CD4-positive, alpha-beta T cell (primary cell): ENCODE measurements at regions not wholly inside any gene's neighbourhood (a gene's known extent, or its start where the extent isn't known, plus 50 kb on each side); places are given as distances from the start of the nearest gene placed in this dataset.

Source experiments
- ATAC-seq: fragments of 200-7000 bp; cut with Tn5 transposase; one replicate; pipeline ENCODE4 v1.10.0; 2022; ENCODE audit warnings: mild to moderate bottlenecking; ENCODE audit not compliant: poor library complexity
- CTCF ChIA-PET: fragments of 350-600 bp; sonication (Branson Sonifier 250); formaldehyde crosslinking; loops from one replicate; lab custom pipeline; 2021; ENCODE audit warnings: antibody characterized with exemption, inconsistent platforms; lab: Charles Lee
- POLR2A ChIA-PET: fragments of 350-600 bp; sonication (Branson Sonifier 250); formaldehyde crosslinking; loops from one replicate; lab custom pipeline; 2021; ENCODE audit warnings: antibody characterized with exemption, inconsistent platforms; lab: Charles Lee
- DNase-seq, 14 experiments: peaks; one replicate each; pipeline ENCODE4 v3.0.0-alpha.2; 2013 to 2020; ENCODE audit warnings: mixed read lengths in 2 of 14
- H3K27ac ChIP-seq, 2 donors: one replicate each; pipeline versions ENCODE4 v1.5.1 to v1.7.0; 2013; ENCODE audit warnings: low read length in 2 of 2, low read depth in 1 of 2, mild to moderate bottlenecking in 1 of 2
- H3K27me3 ChIP-seq, 2 experiments: 1 replicate in 1 of 2; 2 replicates in 1 of 2; pipeline versions ENCODE4 v1.6.1 to v1.7.0; 2013; ENCODE audit warnings: low read length in 2 of 2, control low read depth in 1 of 2, mild to moderate bottlenecking in 1 of 2, moderate library complexity in 1 of 2; ENCODE audit not compliant: insufficient read depth in 2 of 2, control insufficient read depth in 1 of 2
- H3K36me3 ChIP-seq: one replicate; pipeline ENCODE4 v1.6.1; 2013; ENCODE audit warnings: low read length, control low read depth; ENCODE audit not compliant: insufficient read depth
- H3K4me1 ChIP-seq: one replicate; pipeline ENCODE4 v1.6.1; 2013; ENCODE audit warnings: low read length, control low read depth; ENCODE audit not compliant: insufficient read depth
- H3K4me3 ChIP-seq: one replicate; pipeline ENCODE4 v1.5.1; 2013; ENCODE audit warnings: mild to moderate bottlenecking, low read length, moderate library complexity
- H3K9me3 ChIP-seq, 2 experiments: 1 replicate in 1 of 2; 2 replicates in 1 of 2; pipeline versions ENCODE4 v1.6.1 to v1.7.0; 2013; ENCODE audit warnings: low read length in 2 of 2, mild to moderate bottlenecking in 2 of 2, control low read depth in 1 of 2, moderate library complexity in 1 of 2; ENCODE audit not compliant: control insufficient read depth in 1 of 2, insufficient read depth in 1 of 2
- H3K27ac Mint-ChIP-seq: one replicate; pipeline ENCODE4 v1.8.0; 2020; ENCODE audit warnings: mixed read lengths
- H3K27me3 Mint-ChIP-seq: one replicate; pipeline ENCODE4 v1.8.0; 2021; ENCODE audit warnings: mixed read lengths
- H3K36me3 Mint-ChIP-seq: one replicate; pipeline ENCODE4 v1.8.0; 2021; ENCODE audit warnings: low read depth, mixed read lengths
- H3K4me1 Mint-ChIP-seq: one replicate; pipeline ENCODE4 v1.8.0; 2021; ENCODE audit warnings: low read depth, mixed read lengths
- H3K4me3 Mint-ChIP-seq: one replicate; pipeline ENCODE4 v1.8.0; 2020; ENCODE audit warnings: mild to moderate bottlenecking, mixed read lengths
- H3K9me3 Mint-ChIP-seq: one replicate; pipeline ENCODE4 v1.8.0; 2020; ENCODE audit warnings: mixed read lengths
- CTCF ChIP-seq: fragments of 200-600 bp; IDR thresholded peaks from one replicate; pipeline ENCODE4 v1.8.0; 2022; ENCODE audit warnings: antibody characterized with exemption, mild to moderate bottlenecking
- intact Hi-C, 2 experiments: fragments of 100-400 bp; cut with DNase I in 1 of 2; cut with micrococcal nuclease in 1 of 2; formaldehyde crosslinking; loops; one replicate each; pipeline versions ENCODE4 v1.15.1 to v1.9.0; 2023 to 2025; cut with DNase I, micrococcal nuclease

- Histone ChIP-seq H3K9me3 (peaks cover 0 to 15% of the 10 kb centered on the region in 2 experiments), H3K36me3 (no peaks in the 10 kb centered on the region), H3K27me3 (peaks cover 0 to 3% of the 10 kb centered on the region in 2 experiments), H3K27ac (no peak overlapping the region), H3K4me1 (no peaks in the 10 kb centered on the region), H3K4me3 (no peak overlapping the region)
- ChIA-PET CTCF (no interaction called here), POLR2A (no interaction called here)
- H3K27ac Mint-ChIP-seq = no peak overlapping the region
- ATAC-seq (no peak), DNase-seq (no peak)
- no peaks in the 10 kb centered on the region for H3K4me1 Mint-ChIP-seq
- H3K9me3 Mint-ChIP-seq = peaks cover 2% of the 10 kb centered on the region
- no peak for TF ChIP-seq CTCF
- H3K36me3 Mint-ChIP-seq = no peaks in the 10 kb centered on the region
- intact Hi-C loops = no loop called here
- H3K4me3 Mint-ChIP-seq = no peak overlapping the region
- H3K27me3 Mint-ChIP-seq = peaks cover 6% of the 10 kb centered on the region
Observed at GRCh38 chr16:55179411-55179810, 144.6 kb upstream of the IRX6 start.

- Histone ChIP-seq H3K27ac (no peak overlapping the region), H3K27me3 (peaks cover 0 to 3% of the 10 kb centered on the region in 2 experiments), H3K4me3 (no peak overlapping the region), H3K4me1 (no peaks in the 10 kb centered on the region), H3K9me3 (peaks cover 0 to 12% of the 10 kb centered on the region in 2 experiments), H3K36me3 (no peaks in the 10 kb centered on the region)
- peaks cover 2% of the 10 kb centered on the region for H3K9me3 Mint-ChIP-seq
- DNase-seq (no peak), ATAC-seq (no peak)
- H3K27me3 Mint-ChIP-seq = peaks cover 6% of the 10 kb centered on the region
- no peaks in the 10 kb centered on the region for H3K36me3 Mint-ChIP-seq
- ChIA-PET POLR2A (no interaction called here), CTCF (no interaction called here)
- no peak overlapping the region for H3K4me3 Mint-ChIP-seq
- intact Hi-C loops = no loop called here
- no peak for TF ChIP-seq CTCF
- no peak overlapping the region for H3K27ac Mint-ChIP-seq
- H3K4me1 Mint-ChIP-seq = no peaks in the 10 kb centered on the region
Observed at GRCh38 chr16:55179852-55180585, 144.0 kb upstream of the IRX6 start.

- intact Hi-C loops = no loop called here
- POLR2A ChIA-PET = no interaction called here
- H3K4me1 Mint-ChIP-seq = no peaks in the 10 kb centered on the region
Observed at GRCh38 chr16:55184052-55184451, 140.0 kb upstream of the IRX6 start.

More at GRCh38 chr16:55184052-55184451, 140.0 kb upstream of the IRX6 start:
- Mint-ChIP-seq H3K27me3 (peaks cover 14% of the 10 kb centered on the region), H3K9me3 (no peaks in the 10 kb centered on the region), H3K36me3 (no peaks in the 10 kb centered on the region), H3K4me3 (no peak overlapping the region), H3K27ac (no peak overlapping the region)
- H3K9me3 ChIP-seq = peaks cover 0 to 4% of the 10 kb centered on the region in 2 experiments
- H3K27ac ChIP-seq = no peak overlapping the region
- H3K4me3 ChIP-seq = no peak overlapping the region
- no peak for DNase-seq
- H3K36me3 ChIP-seq = no peaks in the 10 kb centered on the region
- CTCF ChIA-PET = no interaction called here
- ATAC-seq = no peak
- H3K4me1 ChIP-seq = no peaks in the 10 kb centered on the region
- TF ChIP-seq CTCF = no peak
- H3K27me3 ChIP-seq = peaks cover 0 to 3% of the 10 kb centered on the region in 2 experiments
